NCI-H1105 (cell line): ENCODE measurements at regions not wholly inside any gene's neighbourhood (a gene's known extent, or its start where the extent isn't known, plus 50 kb on each side); places are given as distances from the start of the nearest gene placed in this dataset.

ENCODE experiments used
- DNase-seq: peaks from one replicate; lab custom pipeline; 2025; lab: John Stamatoyannopoulos, UW

GRCh38 chr6:115720900-115721299 is 339.8 kb downstream of the FRK start:
- DNase-seq: no peak

GRCh38 chr6:115717472-115717871 is 343.2 kb downstream of the FRK start:
- DNase-seq: no peak

GRCh38 chr6:115717062-115717461 is 343.6 kb downstream of the FRK start:
- DNase-seq: no peak

- DNase-seq: no peak
Observed at GRCh38 chr6:115712291-115712961, 348.3 kb downstream of the FRK start.

- no peak for DNase-seq
Observed at GRCh38 chr6:115708850-115709249, 351.8 kb downstream of the FRK start.

- no peak for DNase-seq
Observed at GRCh38 chr6:115706981-115707380, 353.7 kb downstream of the FRK start.

- DNase-seq: no peak
Observed at GRCh38 chr6:115706324-115706723, 354.4 kb downstream of the FRK start.

- DNase-seq: no peak
Observed at GRCh38 chr6:115704028-115704427, 356.7 kb downstream of the FRK start.

- no peak for DNase-seq
Observed at GRCh38 chr6:115691433-115691832, 369.3 kb downstream of the FRK start.

- DNase-seq: no peak
Observed at GRCh38 chr6:115690854-115691253, 369.8 kb downstream of the FRK start.

GRCh38 chr6:115681978-115682775 is 378.5 kb downstream of the FRK start:
- no peak for DNase-seq

GRCh38 chr6:115680621-115681020 is 380.1 kb downstream of the FRK start:
- DNase-seq: no peak

GRCh38 chr6:115677198-115677597 is 383.5 kb downstream of the FRK start:
- DNase-seq: no peak

- no peak for DNase-seq
Observed at GRCh38 chr6:115675443-115675842, 385.2 kb downstream of the FRK start.

GRCh38 chr6:115668781-115669180 is 391.9 kb downstream of the FRK start:
- no peak for DNase-seq

- no peak for DNase-seq
Observed at GRCh38 chr6:115668211-115668610, 392.5 kb downstream of the FRK start.

- no peak for DNase-seq
Observed at GRCh38 chr6:115667478-115668026, 393.1 kb downstream of the FRK start.

GRCh38 chr6:115666997-115667396 is 393.7 kb downstream of the FRK start:
- DNase-seq: no peak

- no peak for DNase-seq
Observed at GRCh38 chr6:115665310-115665709, 395.4 kb downstream of the FRK start.

GRCh38 chr6:115663681-115664080 is 397.0 kb downstream of the FRK start:
- DNase-seq: no peak

- DNase-seq: no peak
Observed at GRCh38 chr6:115643762-115644161, 416.9 kb downstream of the FRK start.

- no peak for DNase-seq
Observed at GRCh38 chr6:115634887-115635286, 425.8 kb downstream of the FRK start.

GRCh38 chr6:115634131-115634530 is 426.6 kb downstream of the FRK start:
- no peak for DNase-seq
